H1 (cell line): ENCODE measurements at regions not wholly inside any gene's neighbourhood (a gene's known extent, or its start where the extent isn't known, plus 50 kb on each side); places are given as distances from the start of the nearest gene placed in this dataset.

Source experiments
- BACH1 ChIP-seq: IDR thresholded peaks from 2 replicates; pipeline ENCODE4 v1.6.1; 2012; ENCODE audit warnings: low read length, improper control_type of control experiment
- CBX8 ChIP-seq: fragments of 300-800, 300-1000 bp; sonication (generic); IDR thresholded peaks from 2 replicates; pipeline ENCODE4 v1.7.1; 2016; ENCODE audit warnings: low read depth, low read length, borderline replicate concordance
- GTF2F1 ChIP-seq: IDR thresholded peaks from 2 replicates; pipeline ENCODE4 v1.6.1; 2012; ENCODE audit warnings: low read depth, low read length, improper control_type of control experiment, borderline replicate concordance
- PHF8 ChIP-seq: fragments of 200-600 bp; sonication (generic); conservative IDR thresholded peaks from 2 replicates; pipeline ENCODE4 v1.7.1; 2012; ENCODE audit warnings: low read depth, mild to moderate bottlenecking, inconsistent platforms, low read length, moderate library complexity
- POLR2A ChIP-seq, 2 experiments: IDR thresholded peaks; 1 replicate in 1 of 2; 2 replicates in 1 of 2; pipeline ENCODE4 v1.6.1; 2011; ENCODE audit warnings: low read depth in 2 of 2, low read length in 2 of 2, mild to moderate bottlenecking in 2 of 2; ENCODE audit errors: control extremely low read depth in 1 of 2
- RFX5 ChIP-seq: IDR thresholded peaks from 2 replicates; pipeline ENCODE4 v1.6.1; 2011; ENCODE audit warnings: low read depth, low read length, improper control_type of control experiment, borderline replicate concordance
- SIN3A ChIP-seq, 2 experiments: IDR thresholded peaks in 1 of 2; conservative IDR thresholded peaks in 1 of 2; 2 replicates each; pipeline ENCODE4 v1.6.1; 2011 to 2012; ENCODE audit warnings: low read length in 2 of 2, improper control_type of control experiment in 1 of 2, low read depth in 1 of 2, mild to moderate bottlenecking in 1 of 2
- TBP ChIP-seq: IDR thresholded peaks from 2 replicates; pipeline ENCODE4 v1.6.1; 2011; ENCODE audit warnings: low read depth, low read length, improper control_type of control experiment
- TF ChIP-seq, protein P1 (sequence below), 3 experiments: IDR thresholded peaks; 1 replicate in 2 of 3; 2 replicates in 1 of 3; pipeline versions ENCODE4 v1.5.1 to v1.6.1; 2011; ENCODE audit warnings: low read length in 3 of 3, mild to moderate bottlenecking in 3 of 3, inconsistent platforms in 2 of 3, low read depth in 1 of 3, moderate library complexity in 1 of 3; ENCODE audit not compliant: insufficient read depth in 1 of 3; ENCODE audit errors: control extremely low read depth in 1 of 3
- TF ChIP-seq, protein P2 (sequence below): IDR thresholded peaks from 2 replicates; pipeline ENCODE4 v1.6.1; 2012; ENCODE audit warnings: inconsistent platforms

DNA sequence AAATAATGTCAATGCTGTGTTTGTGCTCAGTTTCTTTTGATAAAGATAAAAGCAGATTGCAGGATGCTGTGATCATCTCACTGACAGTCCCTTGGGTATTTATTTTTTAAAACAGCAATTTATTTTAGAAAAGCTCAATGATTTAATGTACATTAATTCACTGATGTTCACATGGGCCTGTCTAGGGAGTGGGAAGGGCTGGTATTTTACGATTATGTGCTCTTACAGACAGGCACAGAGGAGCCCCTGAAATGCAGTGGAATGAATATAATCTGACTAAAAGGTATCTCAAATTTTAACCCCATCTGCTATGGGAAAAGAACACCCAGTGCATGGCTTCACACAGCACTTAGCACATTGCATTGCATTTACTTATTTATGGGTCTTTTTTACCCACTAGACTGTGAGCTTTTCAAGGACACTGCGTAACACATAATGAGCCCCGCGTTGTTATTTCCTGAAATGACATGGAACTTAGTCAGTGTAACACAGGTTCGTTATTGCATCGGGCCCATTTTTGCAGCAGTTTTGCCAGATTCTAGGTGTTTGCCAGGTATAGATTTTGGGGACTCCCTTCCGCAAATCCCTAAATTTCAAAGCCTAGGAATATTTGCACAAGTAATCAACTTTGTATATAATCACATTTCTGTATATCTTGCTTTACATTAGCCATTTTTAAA lies 425.3 kb upstream of the FBXO33 start:
- TF ChIP-seq, protein P1, sequence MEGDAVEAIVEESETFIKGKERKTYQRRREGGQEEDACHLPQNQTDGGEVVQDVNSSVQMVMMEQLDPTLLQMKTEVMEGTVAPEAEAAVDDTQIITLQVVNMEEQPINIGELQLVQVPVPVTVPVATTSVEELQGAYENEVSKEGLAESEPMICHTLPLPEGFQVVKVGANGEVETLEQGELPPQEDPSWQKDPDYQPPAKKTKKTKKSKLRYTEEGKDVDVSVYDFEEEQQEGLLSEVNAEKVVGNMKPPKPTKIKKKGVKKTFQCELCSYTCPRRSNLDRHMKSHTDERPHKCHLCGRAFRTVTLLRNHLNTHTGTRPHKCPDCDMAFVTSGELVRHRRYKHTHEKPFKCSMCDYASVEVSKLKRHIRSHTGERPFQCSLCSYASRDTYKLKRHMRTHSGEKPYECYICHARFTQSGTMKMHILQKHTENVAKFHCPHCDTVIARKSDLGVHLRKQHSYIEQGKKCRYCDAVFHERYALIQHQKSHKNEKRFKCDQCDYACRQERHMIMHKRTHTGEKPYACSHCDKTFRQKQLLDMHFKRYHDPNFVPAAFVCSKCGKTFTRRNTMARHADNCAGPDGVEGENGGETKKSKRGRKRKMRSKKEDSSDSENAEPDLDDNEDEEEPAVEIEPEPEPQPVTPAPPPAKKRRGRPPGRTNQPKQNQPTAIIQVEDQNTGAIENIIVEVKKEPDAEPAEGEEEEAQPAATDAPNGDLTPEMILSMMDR (IDR thresholded peaks at IDR 0.05; ENCODE audit: control extremely low read depth in 1 of 3, insufficient read depth in 1 of 3, low read depth in 1 of 3, low read length in 3 of 3) = no peak
- TF ChIP-seq SIN3A (conservative IDR thresholded peaks at IDR 0.05 in 1 of 2, IDR thresholded peaks at IDR 0.05 in 1 of 2; ENCODE audit: low read depth in 1 of 2, low read length in 2 of 2) (no peak), RFX5 (no peak), GTF2F1 (no peak), POLR2A (IDR thresholded peaks at IDR 0.05; ENCODE audit: control extremely low read depth in 1 of 2, low read depth in 2 of 2, low read length in 2 of 2) (no peak), BACH1 (no peak), TBP (no peak), PHF8 (no peak), CBX8 (no peak)
- TF ChIP-seq, protein P2, sequence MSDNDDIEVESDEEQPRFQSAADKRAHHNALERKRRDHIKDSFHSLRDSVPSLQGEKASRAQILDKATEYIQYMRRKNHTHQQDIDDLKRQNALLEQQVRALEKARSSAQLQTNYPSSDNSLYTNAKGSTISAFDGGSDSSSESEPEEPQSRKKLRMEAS = no peak
